Erythroblast (primary cell): ENCODE measurements at regions not wholly inside any gene's neighbourhood (a gene's known extent, or its start where the extent isn't known, plus 50 kb on each side); places are given as distances from the start of the nearest gene placed in this dataset.

Source experiments
- DNase-seq, 2 experiments: peaks; one replicate each; lab custom pipeline; 2025; lab: John Stamatoyannopoulos, UW
- GATA1 ChIP-seq: IDR thresholded peaks from 2 replicates; pipeline ENCODE4 v1.6.1; 2011; ENCODE audit warnings: low read depth, mild to moderate bottlenecking, control low read depth, low read length, moderate library complexity
- POLR2A ChIP-seq: IDR thresholded peaks from 2 replicates; pipeline ENCODE4 v1.6.1; 2011; ENCODE audit warnings: mild to moderate bottlenecking, low read length

DNA sequence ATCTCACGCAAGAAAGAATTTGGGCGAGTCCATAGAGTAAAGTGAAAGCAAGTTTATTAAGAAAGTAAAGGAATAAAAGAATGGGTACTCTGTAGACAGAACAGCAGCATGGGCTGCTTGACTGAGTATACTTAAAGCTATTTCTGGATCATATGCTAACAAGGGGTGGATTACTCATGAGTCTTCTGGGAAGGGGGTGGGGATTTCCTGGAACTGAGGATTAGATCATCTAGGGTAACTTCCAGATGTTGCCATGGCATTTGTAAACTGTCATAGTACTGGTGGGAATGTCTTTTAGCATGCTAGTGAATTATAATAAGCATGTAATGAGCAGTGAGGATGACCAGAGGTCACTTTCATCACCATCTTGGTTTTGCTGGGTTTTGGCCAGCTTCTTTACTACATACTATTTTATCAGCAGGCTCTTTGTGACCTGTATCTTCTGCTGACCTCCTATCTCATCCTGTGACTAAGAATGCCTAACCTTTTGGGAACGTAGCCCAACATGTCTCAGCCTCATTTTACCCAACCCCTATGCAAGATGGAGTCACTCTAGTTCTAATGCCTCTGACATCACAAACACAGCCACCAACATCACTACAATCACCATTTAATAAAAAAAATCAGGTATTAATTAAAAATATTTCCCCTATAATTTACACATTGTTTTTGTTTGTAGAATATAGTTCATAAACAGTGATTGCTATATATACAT is 890.7 kb upstream of the EPHA6 start:
- TF ChIP-seq POLR2A (no peak), GATA1 (no peak)

DNA sequence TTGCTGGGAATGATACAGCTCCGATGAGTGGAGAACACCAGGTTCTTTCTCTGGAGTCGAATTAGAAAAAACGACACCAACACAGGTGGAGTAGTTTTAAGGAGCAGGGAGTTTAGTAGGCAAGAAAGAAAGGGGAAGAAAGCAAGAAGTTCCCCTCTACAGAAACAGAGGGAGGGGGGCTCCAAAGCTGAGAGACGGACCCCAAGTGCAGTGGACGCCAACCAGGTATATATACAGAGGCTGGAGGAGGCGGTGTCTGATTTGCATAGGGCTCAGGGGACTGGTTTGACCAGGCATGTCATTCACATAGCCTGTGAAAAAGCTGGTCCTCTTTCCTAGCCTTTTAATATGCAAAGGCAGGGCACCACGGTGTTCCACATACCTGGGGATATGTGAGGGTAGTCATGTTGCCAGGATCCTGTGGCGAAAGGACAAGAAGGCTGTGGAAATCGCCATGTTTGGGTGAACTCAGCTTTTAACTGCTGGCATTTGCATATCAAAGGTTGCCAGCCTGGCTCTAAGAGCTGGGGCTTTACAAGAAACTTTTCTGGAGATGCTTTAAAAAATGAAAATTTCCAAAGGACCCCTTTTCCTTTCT is 887.4 kb upstream of the EPHA6 start:
- TF ChIP-seq POLR2A: no peak
- DNase-seq: no peak

More for the DNA sequence above, 890.7 kb upstream of the EPHA6 start:
- DNase-seq: peak; percentile 38 to 65

DNA sequence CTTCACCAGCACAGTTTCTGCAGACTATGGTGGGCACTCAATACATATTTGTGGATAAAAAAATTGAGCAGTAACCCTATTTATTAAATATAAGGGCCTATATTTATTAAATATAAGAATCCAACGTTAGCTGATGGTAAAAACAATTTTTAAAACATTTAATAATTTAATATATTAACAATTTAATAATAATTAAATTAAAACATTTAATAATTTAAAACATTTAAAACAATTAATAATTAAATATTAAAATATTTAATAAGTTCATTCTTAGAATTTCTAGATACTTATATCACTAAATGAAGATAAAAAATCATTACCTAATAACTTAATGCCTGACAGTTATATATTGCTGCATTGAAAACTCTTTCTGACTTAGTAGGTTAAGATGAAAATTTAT is 880.2 kb upstream of the EPHA6 start:
- TF ChIP-seq GATA1 (no peak), POLR2A (no peak)
- DNase-seq: no peak

DNA sequence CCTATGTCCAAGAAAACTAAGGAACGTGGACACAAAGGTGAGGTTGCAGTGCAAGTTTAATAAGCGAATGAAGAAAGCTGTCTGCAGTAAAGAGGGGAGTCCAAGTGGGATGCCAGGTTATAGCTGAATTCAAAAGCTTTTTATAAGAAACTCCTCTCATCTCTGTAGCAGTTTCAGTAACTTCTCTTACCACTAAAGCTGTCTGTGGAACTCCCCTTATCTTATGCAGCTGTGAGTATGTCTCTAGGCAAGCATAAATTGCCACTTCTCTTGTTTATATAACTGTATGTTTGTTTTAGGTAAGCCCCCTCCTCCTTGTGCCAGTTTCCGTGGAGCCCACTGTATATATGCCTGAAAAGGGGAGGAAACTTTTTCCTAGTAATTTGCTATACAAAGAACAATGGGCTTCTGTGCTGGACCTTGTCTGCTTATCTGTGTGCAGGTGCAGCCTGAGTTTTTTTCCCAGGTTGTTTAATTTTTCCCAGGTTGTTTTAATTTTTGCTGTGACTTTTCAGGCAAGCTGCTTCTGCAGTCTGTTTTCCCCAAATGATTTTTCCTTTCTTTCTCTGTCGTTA is 875.1 kb upstream of the EPHA6 start:
- TF ChIP-seq GATA1 (no peak), POLR2A (no peak)
- no peak for DNase-seq

DNA sequence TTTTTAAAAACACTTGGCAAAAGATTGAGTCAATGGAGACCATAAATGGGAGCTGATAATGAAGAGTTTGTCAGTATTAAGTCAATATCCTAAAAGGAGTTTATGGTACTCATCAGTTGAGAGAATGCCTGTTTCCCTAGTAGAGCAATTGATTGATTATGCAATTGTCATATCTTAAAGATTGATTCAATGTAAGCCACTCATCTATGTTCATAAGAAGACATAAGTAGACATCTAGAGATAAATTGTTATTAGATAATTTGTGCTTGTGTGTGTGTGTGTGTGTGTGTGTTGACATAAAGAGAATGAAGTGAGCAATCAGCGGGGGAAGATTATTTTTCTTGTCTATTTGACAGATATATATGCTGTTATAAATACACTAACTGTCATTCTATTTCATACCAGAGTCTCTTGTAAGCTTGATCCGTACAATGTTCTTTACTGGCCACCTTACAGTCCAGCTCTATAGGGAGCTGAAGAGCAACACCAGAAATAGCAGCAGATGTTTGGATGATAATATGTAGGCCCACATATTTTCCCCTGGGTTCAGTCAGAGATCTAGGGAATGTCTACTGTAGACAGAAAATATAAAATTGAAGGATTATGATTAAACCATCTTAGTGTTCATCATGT is 848.6 kb upstream of the EPHA6 start:
- DNase-seq: no peak
- TF ChIP-seq GATA1 (no peak), POLR2A (no peak)

DNA sequence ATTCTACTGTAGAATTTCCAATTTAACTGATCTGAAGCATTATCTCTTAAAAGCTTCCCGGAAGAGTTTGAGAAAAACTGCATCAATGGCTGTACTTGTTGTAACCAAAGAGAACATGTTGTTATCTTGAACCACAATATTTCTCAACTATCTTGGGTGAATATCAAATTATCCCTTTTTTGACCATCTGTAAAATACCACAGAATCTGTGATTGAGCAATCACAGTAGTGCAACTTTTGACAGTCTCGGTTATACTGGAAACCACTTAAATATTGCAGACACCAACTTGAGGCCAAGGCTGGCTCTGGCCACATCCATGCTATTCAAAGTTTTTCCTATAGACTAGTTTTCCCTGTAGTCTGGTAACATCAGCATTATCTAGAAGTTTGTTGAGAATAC is 842.8 kb upstream of the EPHA6 start:
- DNase-seq: no peak
- TF ChIP-seq POLR2A: no peak
- no peak for TF ChIP-seq GATA1

DNA sequence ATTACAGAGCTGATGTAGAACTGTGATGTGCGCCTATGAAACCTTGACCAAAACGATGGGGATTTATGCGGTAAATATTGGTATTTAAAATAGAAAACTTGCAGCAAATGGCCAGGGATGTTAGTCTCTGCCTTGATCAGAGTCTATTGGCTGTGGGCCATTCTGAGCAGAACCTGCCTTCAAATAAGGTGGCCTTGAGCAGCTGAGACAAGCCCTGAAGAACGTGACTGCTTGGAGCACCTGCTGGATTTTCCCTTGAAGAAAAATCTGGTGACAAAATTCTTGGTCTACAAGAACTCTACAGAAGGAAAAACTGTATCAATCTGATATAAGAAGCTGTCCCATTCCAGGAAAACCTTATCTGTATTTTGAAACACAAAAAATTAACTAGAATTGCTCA is 820.1 kb upstream of the EPHA6 start:
- no peak for TF ChIP-seq POLR2A
- TF ChIP-seq GATA1: no peak
- no peak for DNase-seq

DNA sequence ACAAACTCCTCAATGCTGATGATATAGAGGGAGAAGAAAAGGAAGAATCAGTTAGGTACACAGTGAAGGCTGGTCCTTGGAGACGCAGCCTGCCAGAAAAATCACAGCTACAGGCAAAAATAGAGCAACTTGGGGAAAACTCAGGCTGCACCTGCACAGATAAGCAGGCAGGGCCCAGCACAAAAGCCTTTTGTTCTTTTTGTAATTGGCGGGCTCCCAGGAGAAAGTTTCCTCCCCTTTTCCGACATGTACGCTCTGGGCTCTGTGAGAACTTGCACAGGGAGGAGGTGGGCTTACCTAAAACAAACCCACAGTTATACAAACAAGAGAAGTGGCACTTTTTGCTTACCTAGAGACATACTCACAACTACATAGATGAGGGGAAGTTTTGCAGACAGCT is 813.4 kb upstream of the EPHA6 start:
- no peak for DNase-seq
- TF ChIP-seq POLR2A (no peak), GATA1 (no peak)

DNA sequence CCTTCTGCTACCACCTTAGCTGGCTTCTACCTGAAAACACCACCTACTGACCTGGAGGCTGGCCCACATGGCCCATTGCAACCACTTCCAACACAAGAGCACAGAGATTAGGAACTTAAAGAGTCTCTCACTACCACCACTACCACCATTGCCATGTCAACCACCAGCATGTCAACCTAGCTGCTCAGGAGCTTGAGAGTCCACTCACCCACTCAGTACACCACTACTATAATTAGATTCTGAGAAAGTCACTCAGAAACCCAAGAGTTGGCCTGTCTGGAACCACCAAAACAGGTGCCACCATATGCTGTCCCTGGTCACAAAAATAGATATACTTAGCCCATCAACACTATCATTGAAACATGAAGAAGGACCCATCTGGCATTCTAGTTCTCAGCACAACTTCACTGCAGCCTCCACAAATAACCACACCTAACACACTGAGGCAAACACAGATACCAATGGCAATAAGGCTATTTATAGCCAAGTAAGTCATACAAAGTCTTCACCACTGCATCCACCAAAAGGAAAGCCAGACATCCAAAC is 806.7 kb upstream of the EPHA6 start:
- DNase-seq: no peak
- TF ChIP-seq POLR2A (no peak), GATA1 (no peak)

DNA sequence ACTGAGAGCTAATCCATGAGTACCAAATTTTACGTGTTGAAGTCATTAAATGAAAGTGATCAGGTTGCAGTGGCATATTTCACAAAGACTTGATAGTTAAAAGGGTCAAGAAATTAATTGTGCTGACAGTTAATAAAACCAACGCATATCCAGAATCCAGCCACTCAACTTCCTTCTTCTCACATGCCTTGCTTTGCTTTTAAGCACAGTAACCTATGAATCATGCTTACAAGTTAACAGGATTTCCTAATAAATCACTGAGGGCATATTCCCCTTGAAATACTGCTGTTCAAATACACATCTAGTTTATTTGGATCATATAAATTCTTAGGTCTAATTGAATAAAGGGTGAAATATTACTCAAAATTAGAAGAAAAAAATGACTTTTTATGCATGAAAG is 801.5 kb upstream of the EPHA6 start:
- TF ChIP-seq POLR2A: no peak
- no peak for DNase-seq

DNA sequence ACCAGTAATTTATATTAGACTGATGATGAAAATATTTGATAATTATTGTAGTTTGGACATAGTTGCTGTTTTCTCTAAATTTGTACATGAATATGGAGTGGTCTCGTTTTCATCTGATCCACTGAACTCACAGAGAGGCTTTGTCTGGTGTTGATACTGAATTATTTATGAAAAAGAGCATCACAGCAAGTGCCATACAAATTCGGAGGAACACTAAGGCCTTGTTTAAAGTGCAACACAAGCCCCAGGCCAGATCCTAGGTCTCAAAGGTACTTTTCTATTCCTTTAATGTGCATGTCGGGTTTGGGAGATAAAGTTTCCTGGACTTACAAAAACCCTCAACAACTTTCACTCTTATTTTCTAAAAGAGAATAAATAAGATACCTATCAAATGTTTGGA is 796.8 kb upstream of the EPHA6 start:
- DNase-seq: no peak
- no peak for TF ChIP-seq GATA1
- TF ChIP-seq POLR2A: no peak

DNA sequence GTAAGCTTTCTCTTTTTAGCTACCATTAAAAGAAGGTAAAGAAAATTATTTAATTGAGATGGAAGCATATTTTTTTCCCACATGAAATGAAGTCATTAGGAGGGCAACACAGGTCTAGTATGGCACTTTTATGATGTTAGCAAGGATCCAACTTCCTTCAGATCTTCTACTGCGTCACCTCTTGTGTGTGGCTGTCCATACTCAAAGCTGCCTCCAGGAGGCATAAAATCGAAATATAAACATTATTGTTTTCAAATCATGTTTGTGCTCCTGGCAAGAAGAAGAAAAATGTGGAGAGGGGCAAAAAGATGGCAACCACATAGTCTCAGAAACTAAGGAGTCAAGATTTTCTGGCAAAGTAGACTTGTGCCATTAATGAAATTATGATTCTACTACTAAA is 791.7 kb upstream of the EPHA6 start:
- TF ChIP-seq GATA1 (no peak), POLR2A (no peak)
- DNase-seq: no peak

DNA sequence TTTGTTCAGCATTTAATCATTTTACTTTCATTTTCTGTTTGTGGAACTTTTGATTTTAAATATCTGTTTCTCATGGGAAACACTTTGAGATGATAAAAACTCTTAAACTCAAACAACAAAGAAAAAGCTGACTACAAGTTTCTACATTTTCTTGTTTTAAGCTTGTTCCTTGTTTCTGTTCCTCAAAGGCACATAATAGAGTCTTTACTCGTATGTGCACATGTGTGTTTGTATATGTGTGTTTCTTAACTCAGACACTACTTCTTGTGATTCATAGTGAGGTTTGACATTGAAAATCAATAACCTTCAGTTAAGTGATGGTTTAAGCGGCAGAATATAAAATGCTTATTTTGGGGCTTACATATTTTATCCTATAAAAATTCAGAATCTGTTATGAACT is 786.7 kb upstream of the EPHA6 start:
- TF ChIP-seq POLR2A (no peak), GATA1 (no peak)
- no peak for DNase-seq

DNA sequence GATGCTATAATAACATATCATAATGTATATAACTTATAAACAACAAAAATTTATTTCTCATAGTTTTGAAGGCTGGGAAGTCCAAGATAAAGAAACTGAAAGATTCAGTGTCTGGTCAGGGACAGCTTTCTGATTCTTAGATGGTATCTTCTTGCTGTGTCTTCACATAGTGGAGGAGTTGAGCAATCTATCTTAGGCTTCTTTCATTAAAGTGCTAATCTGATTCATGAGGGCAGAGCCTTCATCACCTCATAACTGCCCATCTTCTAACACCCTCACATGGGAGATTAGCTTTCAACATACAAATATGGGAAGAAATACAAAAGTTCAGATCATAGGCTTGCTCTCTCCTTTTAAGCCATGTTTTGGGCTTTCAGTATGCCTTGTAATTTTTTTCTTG is 774.8 kb upstream of the EPHA6 start:
- no peak for TF ChIP-seq GATA1
- no peak for DNase-seq

DNA sequence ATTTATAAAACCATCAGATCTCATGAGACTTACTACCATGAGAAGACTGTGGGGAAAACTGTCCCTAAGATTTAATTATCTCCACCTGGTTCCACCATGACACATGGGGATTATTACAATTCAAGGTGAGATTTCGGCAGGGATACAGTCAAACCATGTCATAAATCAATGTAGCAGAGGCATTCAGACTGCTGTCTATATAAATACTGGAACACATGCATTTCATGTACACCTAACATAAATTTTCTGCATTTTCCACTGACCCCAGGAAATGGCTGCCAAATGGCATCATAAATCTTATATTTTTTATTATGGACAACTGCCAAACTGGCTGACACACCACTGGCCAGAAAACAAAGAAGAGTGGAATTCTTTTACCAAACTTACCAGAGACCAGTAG is 755.1 kb upstream of the EPHA6 start:
- no peak for TF ChIP-seq POLR2A
- TF ChIP-seq GATA1: no peak
- DNase-seq: no peak
